Osteocyte (in vitro differentiated cells): ENCODE measurements at regions not wholly inside any gene's neighbourhood (a gene's known extent, or its start where the extent isn't known, plus 50 kb on each side); places are given as distances from the start of the nearest gene placed in this dataset.

Experiments
- DNase-seq: peaks from one replicate; pipeline ENCODE4 v3.0.0; 2021; ENCODE audit warnings: mixed read lengths; ENCODE audit not compliant: unreplicated experiment; ENCODE audit errors: extremely low spot score
- H3K27ac Mint-ChIP-seq: one replicate; pipeline ENCODE4 v1.8.0; 2021; ENCODE audit warnings: mild to moderate bottlenecking, mixed read lengths; ENCODE audit not compliant: unreplicated experiment
- H3K27me3 Mint-ChIP-seq: one replicate; pipeline ENCODE4 v1.8.0; 2021; ENCODE audit warnings: mixed read lengths; ENCODE audit not compliant: unreplicated experiment
- H3K36me3 Mint-ChIP-seq: one replicate; pipeline ENCODE4 v1.8.0; 2021; ENCODE audit warnings: mixed read lengths; ENCODE audit not compliant: unreplicated experiment
- H3K4me1 Mint-ChIP-seq: one replicate; pipeline ENCODE4 v1.8.0; 2021; ENCODE audit warnings: mixed read lengths; ENCODE audit not compliant: unreplicated experiment
- H3K4me3 Mint-ChIP-seq: one replicate; pipeline ENCODE4 v1.8.0; 2021; ENCODE audit warnings: mild to moderate bottlenecking, moderate library complexity, mixed read lengths; ENCODE audit not compliant: unreplicated experiment
- H3K9me3 Mint-ChIP-seq: one replicate; pipeline ENCODE4 v1.8.0; 2021; ENCODE audit warnings: mixed read lengths; ENCODE audit not compliant: unreplicated experiment
- CTCF ChIP-seq: fragments of 200-600 bp; sonication (generic); IDR thresholded peaks from 2 replicates; pipeline ENCODE4 v1.5.0; 2021; ENCODE audit warnings: antibody characterized with exemption, mild to moderate bottlenecking, moderate library complexity

DNA sequence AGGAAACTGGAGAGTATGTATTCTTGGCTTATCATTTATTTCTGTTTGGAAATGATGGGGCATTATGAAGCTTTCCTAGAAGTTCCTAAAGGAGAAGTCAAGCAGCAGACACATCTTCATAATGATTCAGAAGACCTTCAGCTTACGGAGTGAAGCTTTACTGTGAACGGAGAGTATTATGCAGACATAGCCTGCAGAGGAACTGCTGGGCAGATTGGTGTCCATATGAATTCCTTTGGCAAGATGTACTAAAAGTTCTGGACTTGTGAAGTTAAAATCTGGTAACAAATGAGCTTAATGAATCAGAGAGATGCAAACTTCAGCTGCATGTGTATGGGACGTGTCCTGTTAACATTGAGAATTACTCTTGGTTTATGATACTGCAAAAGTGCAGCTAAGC, 60.1 kb downstream of the NABP1 start:
- Mint-ChIP-seq H3K4me3 (no peak overlapping the region), H3K27ac (no peak overlapping the region), H3K36me3 (no peaks in the 10 kb centered on the region), H3K4me1 (peaks cover 1% of the 10 kb centered on the region), H3K9me3 (no peaks in the 10 kb centered on the region), H3K27me3 (peaks cover 3% of the 10 kb centered on the region)
- DNase-seq = no peak
- no peak for TF ChIP-seq CTCF

DNA sequence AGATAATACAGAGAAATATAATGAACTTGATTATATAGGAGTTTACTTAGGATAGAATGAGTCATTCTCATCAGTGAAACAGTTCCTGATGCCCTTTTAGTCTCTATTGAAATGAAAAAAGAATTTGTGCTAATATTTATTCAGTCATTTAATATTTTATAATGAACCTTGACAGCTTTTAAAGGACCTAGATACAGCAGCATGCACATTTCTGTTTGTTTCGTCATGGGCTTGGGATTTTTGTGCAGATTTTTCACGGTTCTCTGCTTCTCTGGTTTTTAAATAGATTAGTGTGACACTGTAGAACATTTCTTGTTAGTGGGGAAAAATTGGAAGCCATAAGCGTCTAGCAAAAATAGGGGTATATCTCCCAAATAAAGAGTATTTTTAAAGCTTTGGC, 60.7 kb downstream of the NABP1 start:
- Mint-ChIP-seq H3K4me1 (peaks cover 1% of the 10 kb centered on the region), H3K4me3 (no peak overlapping the region), H3K27ac (no peak overlapping the region), H3K27me3 (peaks cover 3% of the 10 kb centered on the region), H3K36me3 (no peaks in the 10 kb centered on the region), H3K9me3 (no peaks in the 10 kb centered on the region)
- TF ChIP-seq CTCF = no peak
- no peak for DNase-seq

GRCh38 chr2:191739194-191739593, 61.3 kb downstream of the NABP1 start:
- H3K9me3 Mint-ChIP-seq = no peaks in the 10 kb centered on the region

GRCh38 chr2:191740016-191740419, 62.1 kb downstream of the NABP1 start:
- H3K9me3 Mint-ChIP-seq = no peaks in the 10 kb centered on the region
- H3K27me3 Mint-ChIP-seq = peaks cover 3% of the 10 kb centered on the region
- H3K36me3 Mint-ChIP-seq = no peaks in the 10 kb centered on the region
- no peak for TF ChIP-seq CTCF
- H3K27ac Mint-ChIP-seq = no peak overlapping the region
- no peak for DNase-seq
- peaks cover 1% of the 10 kb centered on the region for H3K4me1 Mint-ChIP-seq
- no peak overlapping the region for H3K4me3 Mint-ChIP-seq

More at GRCh38 chr2:191739194-191739593, 61.3 kb downstream of the NABP1 start:
- no peak for DNase-seq
- H3K36me3 Mint-ChIP-seq = no peaks in the 10 kb centered on the region
- H3K4me1 Mint-ChIP-seq = peaks cover 1% of the 10 kb centered on the region
- peaks cover 3% of the 10 kb centered on the region for H3K27me3 Mint-ChIP-seq
- no peak overlapping the region for H3K4me3 Mint-ChIP-seq
- no peak overlapping the region for H3K27ac Mint-ChIP-seq
- no peak for TF ChIP-seq CTCF

DNA sequence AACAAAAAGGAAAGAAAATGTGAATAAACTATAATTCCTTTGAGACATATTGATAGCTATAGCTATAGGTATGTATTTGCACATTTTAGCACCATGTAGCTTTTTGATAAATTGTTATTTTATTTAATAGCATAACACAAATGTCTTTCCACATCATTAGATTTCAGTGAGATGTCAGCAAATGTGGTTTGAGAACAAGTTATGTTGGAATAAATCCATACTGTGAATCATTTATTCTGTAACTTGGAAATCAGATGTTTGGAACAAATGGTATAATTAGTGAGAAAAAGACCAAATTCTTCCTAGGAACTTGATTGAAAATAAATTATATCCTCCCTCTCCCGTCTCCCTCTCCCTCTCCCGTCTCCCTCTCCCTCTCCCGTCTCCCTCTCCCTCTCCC, 62.8 kb downstream of the NABP1 start:
- Mint-ChIP-seq H3K36me3 (no peaks in the 10 kb centered on the region), H3K9me3 (no peaks in the 10 kb centered on the region), H3K27ac (no peak overlapping the region), H3K4me1 (peaks cover 3% of the 10 kb centered on the region), H3K27me3 (peaks cover 3% of the 10 kb centered on the region), H3K4me3 (no peak overlapping the region)
- TF ChIP-seq CTCF = no peak
- DNase-seq = no peak
